Liver (tissue), 8 donors: ENCODE measurements at regions not wholly inside any gene's neighbourhood (a gene's known extent, or its start where the extent isn't known, plus 50 kb on each side); places are given as distances from the start of the nearest gene placed in this dataset.

Experiments used
- DNase-seq: peaks from one replicate; pipeline ENCODE4 v3.0.0-alpha.2; 2017; ENCODE audit warnings: low spot score
- H3K27ac ChIP-seq, 2 donors: one replicate each; pipeline ENCODE4 v1.7.0; 2013; ENCODE audit warnings: inconsistent platforms in 2 of 2, low read length in 2 of 2, control low read depth in 1 of 2, low read depth in 1 of 2, mild to moderate bottlenecking in 1 of 2
- H3K27me3 ChIP-seq, 4 donors: one replicate each; pipeline versions ENCODE4 v1.6.1 to v1.7.0; 2013; ENCODE audit warnings: low read length in 3 of 4, inconsistent platforms in 1 of 4, mild to moderate bottlenecking in 1 of 4, moderate library complexity in 1 of 4; ENCODE audit not compliant: control insufficient read depth in 4 of 4, insufficient read depth in 4 of 4
- H3K36me3 ChIP-seq, 4 donors: one replicate each; pipeline versions ENCODE4 v1.6.1 to v1.7.0; 2013; ENCODE audit warnings: low read length in 3 of 4, mild to moderate bottlenecking in 3 of 4, low read depth in 1 of 4, moderate library complexity in 1 of 4; ENCODE audit not compliant: control insufficient read depth in 4 of 4, insufficient read depth in 3 of 4
- H3K4me1 ChIP-seq, 4 donors: one replicate each; pipeline versions ENCODE4 v1.6.1 to v1.7.0; 2013; ENCODE audit warnings: low read length in 3 of 4, mild to moderate bottlenecking in 3 of 4, moderate library complexity in 1 of 4; ENCODE audit not compliant: control insufficient read depth in 4 of 4, insufficient read depth in 4 of 4
- H3K4me3 ChIP-seq, 3 donors: one replicate each; pipeline versions ENCODE4 v1.6.1 to v1.7.0; 2013; ENCODE audit warnings: low read length in 3 of 3, control low read depth in 1 of 3, low read depth in 1 of 3, mild to moderate bottlenecking in 1 of 3
- H3K9ac ChIP-seq, 2 donors: one replicate each; pipeline ENCODE4 v1.7.0; 2013; ENCODE audit warnings: low read length in 2 of 2, mild to moderate bottlenecking in 2 of 2, moderate library complexity in 2 of 2, control low read depth in 1 of 2, low read depth in 1 of 2
- H3K9me3 ChIP-seq, 4 donors: one replicate each; pipeline versions ENCODE4 v1.6.1 to v1.7.0; 2013; ENCODE audit warnings: low read length in 3 of 4; ENCODE audit not compliant: control insufficient read depth in 4 of 4
- CTCF ChIP-seq: fragments of 150-350 bp; IDR thresholded peaks from 2 replicates; pipeline ENCODE4 v1.5.1; 2017; ENCODE audit warnings: improper control_type of control experiment, low read depth, low read length; ENCODE audit not compliant: missing input control
- EGR1 ChIP-seq, 2 donors: IDR thresholded peaks; 2 replicates each; pipeline ENCODE4 v1.6.1; 2016 to 2018; ENCODE audit warnings: antibody characterized with exemption in 2 of 2, low read depth in 2 of 2
- FOXA1 ChIP-seq: IDR thresholded peaks from 2 replicates; pipeline ENCODE4 v1.6.1; 2016; ENCODE audit warnings: antibody characterized with exemption
- FOXA2 ChIP-seq: IDR thresholded peaks from 2 replicates; pipeline ENCODE4 v1.6.1; 2016; ENCODE audit warnings: antibody characterized with exemption
- GABPA ChIP-seq, 2 donors: IDR thresholded peaks in 1 of 2; conservative IDR thresholded peaks in 1 of 2; 2 replicates each; pipeline ENCODE4 v1.6.1; 2016; ENCODE audit warnings: antibody characterized with exemption in 2 of 2, mild to moderate bottlenecking in 1 of 2, moderate library complexity in 1 of 2
- HNF4G ChIP-seq: IDR thresholded peaks from 2 replicates; pipeline ENCODE4 v1.6.1; 2016; ENCODE audit warnings: antibody characterized with exemption
- JUND ChIP-seq, 2 donors: IDR thresholded peaks; 2 replicates each; pipeline ENCODE4 v1.6.1; 2016; ENCODE audit warnings: antibody characterized with exemption in 2 of 2
- RAD21 ChIP-seq, 2 donors: IDR thresholded peaks; 2 replicates each; pipeline ENCODE4 v1.6.1; 2016; ENCODE audit warnings: antibody characterized with exemption in 2 of 2, mild to moderate bottlenecking in 2 of 2
- REST ChIP-seq: IDR thresholded peaks from 2 replicates; pipeline ENCODE4 v1.6.1; 2016; ENCODE audit warnings: antibody characterized with exemption, mild to moderate bottlenecking
- RXRA ChIP-seq, 2 donors: IDR thresholded peaks; 2 replicates each; pipeline ENCODE4 v1.6.1; 2017 to 2018; ENCODE audit warnings: antibody characterized with exemption in 2 of 2, mild to moderate bottlenecking in 1 of 2
- SP1 ChIP-seq: IDR thresholded peaks from 2 replicates; pipeline ENCODE4 v1.6.1; 2018; ENCODE audit warnings: antibody characterized with exemption, mild to moderate bottlenecking
- YY1 ChIP-seq: IDR thresholded peaks from 2 replicates; pipeline ENCODE4 v1.6.1; 2016; ENCODE audit warnings: antibody characterized with exemption, mild to moderate bottlenecking
- ZBTB33 ChIP-seq: IDR thresholded peaks from 2 replicates; pipeline ENCODE4 v1.6.1; 2016; ENCODE audit warnings: antibody characterized with exemption
- WGBS: extraction: QIAGEN DNeasy Blood & Tissue Kit; methylation state at CpG from one replicate; pipeline ENCODE4 v1.1.7; 2013; 5-methylcytosine and 5-hydroxymethylcytosine counted together
- TF ChIP-seq, protein P1 (sequence below): IDR thresholded peaks from 2 replicates; pipeline ENCODE4 v1.6.1; 2016; ENCODE audit warnings: antibody characterized with exemption
- TF ChIP-seq, protein P2 (sequence below): IDR thresholded peaks from 2 replicates; pipeline ENCODE4 v1.6.1; 2016; ENCODE audit warnings: antibody characterized with exemption
- donor health status: healthy.
- donor health status: healthy.
- donor health status: healthy.
- donor health status: healthy.
- donor health status: healthy.

DNA sequence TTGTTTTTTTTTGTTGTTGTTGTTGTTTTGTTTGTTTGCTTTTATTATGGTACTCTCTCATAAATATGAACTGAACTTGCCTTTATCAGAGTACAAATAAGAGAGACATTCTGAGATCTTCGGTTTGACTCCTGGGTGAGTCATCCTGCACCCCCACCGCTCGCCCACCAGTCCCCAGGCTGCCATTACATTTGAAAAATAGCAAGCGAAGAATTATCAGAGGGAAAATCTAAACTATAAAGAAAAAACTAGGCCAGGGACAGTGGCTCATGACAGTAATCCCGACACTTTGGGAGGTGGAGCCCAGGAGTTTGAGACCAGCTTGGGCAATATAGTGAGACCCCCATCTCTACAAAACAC, 122.1 kb upstream of the MAP3K1 start:
- 90% methylated on average over 5 of the region's 5 CpGs for WGBS
- Histone ChIP-seq H3K9ac (no peak overlapping the region), H3K27me3 (no peaks in the 10 kb centered on the region), H3K9me3 (no peaks in the 10 kb centered on the region), H3K4me1 (no peaks in the 10 kb centered on the region), H3K4me3 (no peak overlapping the region), H3K36me3 (no peaks in the 10 kb centered on the region), H3K27ac (no peak overlapping the region)
- no peak for DNase-seq
- no peak for TF ChIP-seq RAD21 (IDR thresholded peaks at IDR 0.05)

- Histone ChIP-seq H3K9me3 (no peaks in the 10 kb centered on the region), H3K4me3 (no peak overlapping the region), H3K27me3 (no peaks in the 10 kb centered on the region), H3K27ac (no peak overlapping the region), H3K9ac (no peak overlapping the region), H3K36me3 (no peaks in the 10 kb centered on the region), H3K4me1 (no peaks in the 10 kb centered on the region)
- DNase-seq: no peak
- TF ChIP-seq JUND (IDR thresholded peaks at IDR 0.05) (no peak), FOXA2 (no peak), ZBTB33 (no peak), HNF4G (no peak), FOXA1 (no peak), CTCF (no peak), GABPA (IDR thresholded peaks at IDR 0.05 in 1 of 2, conservative IDR thresholded peaks at IDR 0.05 in 1 of 2) (no peak), RXRA (IDR thresholded peaks at IDR 0.05) (no peak), RAD21 (IDR thresholded peaks at IDR 0.05) (no peak), YY1 (no peak), SP1 (no peak), REST (no peak), EGR1 (IDR thresholded peaks at IDR 0.05; ENCODE audit: low read depth in 2 of 2) (no peak)
- TF ChIP-seq, protein P1, sequence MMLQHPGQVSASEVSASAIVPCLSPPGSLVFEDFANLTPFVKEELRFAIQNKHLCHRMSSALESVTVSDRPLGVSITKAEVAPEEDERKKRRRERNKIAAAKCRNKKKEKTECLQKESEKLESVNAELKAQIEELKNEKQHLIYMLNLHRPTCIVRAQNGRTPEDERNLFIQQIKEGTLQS: no peak
- TF ChIP-seq, protein P2, sequence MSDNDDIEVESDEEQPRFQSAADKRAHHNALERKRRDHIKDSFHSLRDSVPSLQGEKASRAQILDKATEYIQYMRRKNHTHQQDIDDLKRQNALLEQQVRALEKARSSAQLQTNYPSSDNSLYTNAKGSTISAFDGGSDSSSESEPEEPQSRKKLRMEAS: no peak
- 60% methylated on average over 10 of the region's 10 CpGs for WGBS
These were observed 122.8 kb upstream of the MAP3K1 start for GRCh38 chr5:56692359-56693219.
